Upper lobe of left lung (tissue), 6 donors: ENCODE measurements at regions not wholly inside any gene's neighbourhood (a gene's known extent, or its start where the extent isn't known, plus 50 kb on each side); places are given as distances from the start of the nearest gene placed in this dataset.

Experiments used
- ATAC-seq, 2 donors: fragments of 200-7000 bp; cut with Tn5 transposase; one replicate each; pipeline ENCODE4 v1.9.1; 2022; ENCODE audit warnings: mild to moderate bottlenecking in 2 of 2, moderate library complexity in 2 of 2; ENCODE audit not compliant: low FRiP score in 2 of 2
- DNase-seq, 2 donors: peaks; one replicate each; pipeline ENCODE4 v3.0.0-alpha.2; 2019 to 2020
- H3K27ac ChIP-seq, 4 donors: fragments of 200-600 bp; sonication (generic); one replicate each; pipeline ENCODE4 v1.5.1; 2016 to 2019
- H3K27me3 ChIP-seq, 4 donors: fragments of 200-600 bp; sonication (generic); one replicate each; pipeline ENCODE4 v1.5.1; 2017 to 2019
- H3K36me3 ChIP-seq, 4 donors: fragments of 200-600 bp; sonication (generic); one replicate each; pipeline ENCODE4 v1.5.1; 2016 to 2019
- H3K4me1 ChIP-seq, 4 donors: fragments of 200-600 bp; sonication (generic); one replicate each; pipeline ENCODE4 v1.5.1; 2018 to 2019
- H3K4me3 ChIP-seq, 4 donors: fragments of 200-600 bp; sonication (generic); one replicate each; pipeline ENCODE4 v1.5.1; 2017 to 2019; ENCODE audit warnings: mild to moderate bottlenecking in 2 of 4, moderate library complexity in 1 of 4
- H3K9me3 ChIP-seq, 4 donors: fragments of 200-600 bp; sonication (generic); one replicate each; pipeline ENCODE4 v1.5.1; 2018 to 2019
- EP300 ChIP-seq, 4 donors: sonication (generic); formaldehyde crosslinking; IDR thresholded peaks; one replicate each; pipeline ENCODE4 v1.5.1; 2017; ENCODE audit warnings: antibody characterized with exemption in 4 of 4, control low read depth in 2 of 4
- POLR2A ChIP-seq, 4 donors: fragments of 450-650 bp; IDR thresholded peaks; one replicate each; pipeline ENCODE4 v1.5.1; 2016 to 2017; ENCODE audit warnings: antibody characterized with exemption in 4 of 4, mild to moderate bottlenecking in 2 of 4
- POLR2AphosphoS5 ChIP-seq, 2 donors: sonication (generic); formaldehyde crosslinking; IDR thresholded peaks; one replicate each; pipeline ENCODE4 v1.5.1; 2017; ENCODE audit warnings: antibody characterized with exemption in 2 of 2
- WGBS, 2 donors: methylation state at CpG; one replicate each; pipeline ENCODE4 v1.1.5; 2017 to 2018; 5-methylcytosine and 5-hydroxymethylcytosine counted together
- TF ChIP-seq, protein P1 (sequence below), 6 experiments: fragments of 450-650 bp in 4 of 6; fragments of 200-600 bp in 2 of 6; sonication (generic) in 2 of 6; IDR thresholded peaks; one replicate each; pipeline ENCODE4 v1.5.1; 2016 to 2019; ENCODE audit warnings: antibody characterized with exemption in 6 of 6
- donor health status: DM: no; HTN: no; CAD: no; lungs with moderate emphysema.
- donor health status: DM: no; HTN: yes; CAD: no; lungs with severe emphysema.

DNA sequence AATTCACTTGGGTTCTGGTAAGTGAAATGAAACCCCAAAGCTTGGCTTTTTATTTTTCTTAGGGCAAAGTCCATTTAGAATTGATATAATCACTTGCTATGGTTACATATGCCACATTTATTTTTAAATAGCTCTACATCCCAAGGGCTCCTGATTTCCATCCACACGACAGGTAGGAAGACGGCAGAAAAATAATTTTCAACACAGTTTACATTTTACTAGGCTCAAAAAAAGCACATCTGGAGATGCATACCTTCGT is 95.0 kb upstream of the EFNA5 start:
- H3K9me3 ChIP-seq, result no peaks in the 10 kb centered on the region
- DNase-seq, result no peak
- H3K27me3 ChIP-seq, result no peaks in the 10 kb centered on the region
- no peaks in the 10 kb centered on the region for H3K4me1 ChIP-seq
- H3K27ac ChIP-seq, result no peak overlapping the region
- WGBS, 2 donors, result 53 to 76% methylated on average over 3 of the region's 3 CpGs
- TF ChIP-seq, protein P1, sequence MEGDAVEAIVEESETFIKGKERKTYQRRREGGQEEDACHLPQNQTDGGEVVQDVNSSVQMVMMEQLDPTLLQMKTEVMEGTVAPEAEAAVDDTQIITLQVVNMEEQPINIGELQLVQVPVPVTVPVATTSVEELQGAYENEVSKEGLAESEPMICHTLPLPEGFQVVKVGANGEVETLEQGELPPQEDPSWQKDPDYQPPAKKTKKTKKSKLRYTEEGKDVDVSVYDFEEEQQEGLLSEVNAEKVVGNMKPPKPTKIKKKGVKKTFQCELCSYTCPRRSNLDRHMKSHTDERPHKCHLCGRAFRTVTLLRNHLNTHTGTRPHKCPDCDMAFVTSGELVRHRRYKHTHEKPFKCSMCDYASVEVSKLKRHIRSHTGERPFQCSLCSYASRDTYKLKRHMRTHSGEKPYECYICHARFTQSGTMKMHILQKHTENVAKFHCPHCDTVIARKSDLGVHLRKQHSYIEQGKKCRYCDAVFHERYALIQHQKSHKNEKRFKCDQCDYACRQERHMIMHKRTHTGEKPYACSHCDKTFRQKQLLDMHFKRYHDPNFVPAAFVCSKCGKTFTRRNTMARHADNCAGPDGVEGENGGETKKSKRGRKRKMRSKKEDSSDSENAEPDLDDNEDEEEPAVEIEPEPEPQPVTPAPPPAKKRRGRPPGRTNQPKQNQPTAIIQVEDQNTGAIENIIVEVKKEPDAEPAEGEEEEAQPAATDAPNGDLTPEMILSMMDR (IDR thresholded peaks at IDR 0.05), result no peak
- no peak for TF ChIP-seq POLR2A (IDR thresholded peaks at IDR 0.05)
- H3K36me3 ChIP-seq, result no peaks in the 10 kb centered on the region
- no peak overlapping the region for H3K4me3 ChIP-seq
- ATAC-seq, result no peak

DNA sequence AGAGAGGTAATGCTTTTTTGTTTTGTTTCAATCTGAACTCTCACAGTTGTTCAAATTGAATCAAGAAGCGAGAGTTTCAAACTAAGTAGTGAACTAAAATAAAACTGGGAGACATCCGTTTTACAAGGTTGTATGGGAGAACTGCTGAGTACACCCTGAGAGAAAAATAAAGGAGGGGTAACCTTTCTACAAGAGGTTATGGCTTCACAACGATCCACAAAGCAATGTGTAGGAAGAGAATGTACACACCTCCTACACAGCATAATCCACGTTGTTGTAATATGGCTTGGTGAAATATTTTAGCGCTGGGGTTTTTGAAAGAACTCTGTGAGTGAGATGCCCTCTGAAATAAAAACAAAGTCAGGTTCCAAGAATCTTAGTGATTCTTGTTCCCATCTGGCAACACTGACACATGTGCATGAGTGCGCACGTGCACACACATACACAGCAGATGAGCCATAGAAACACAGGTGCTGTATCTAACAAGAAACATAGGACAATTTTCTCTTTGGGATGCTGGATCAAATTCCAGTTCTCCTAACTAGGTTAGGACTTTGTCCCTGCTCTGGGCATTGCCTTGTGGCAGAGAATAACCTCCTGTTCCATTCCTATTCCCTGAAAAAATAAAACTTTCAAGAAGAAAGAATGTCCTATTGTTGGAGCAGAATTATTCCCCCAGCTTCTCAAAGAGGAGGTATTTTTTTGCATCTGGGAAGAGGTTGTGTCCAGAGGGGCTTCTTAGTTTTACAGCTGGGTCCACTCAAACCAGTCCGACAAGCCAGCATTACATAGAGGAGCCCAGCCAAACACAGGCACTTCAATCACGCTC is 94.5 kb upstream of the EFNA5 start:
- DNase-seq, result no peak

DNA sequence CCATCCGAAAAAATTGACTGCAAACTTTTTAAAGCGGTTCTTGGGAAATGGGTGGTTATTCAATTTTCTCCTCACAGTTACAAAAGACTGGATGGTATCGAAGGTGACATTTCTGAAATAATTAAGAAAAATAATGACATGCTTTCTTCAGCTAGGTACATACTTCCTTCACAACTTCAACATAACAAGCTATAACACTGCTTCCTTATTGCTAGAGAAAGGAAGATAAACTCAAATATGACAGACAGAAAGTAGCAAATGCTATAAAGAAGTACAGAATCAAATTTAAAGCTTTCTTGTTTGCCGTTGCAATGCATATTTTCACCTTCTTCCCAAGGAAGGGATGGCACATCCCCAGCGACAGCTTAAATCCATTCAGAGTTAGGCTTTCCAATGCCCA is 93.5 kb upstream of the EFNA5 start:
- TF ChIP-seq EP300 (IDR thresholded peaks at IDR 0.05) (no peak), POLR2AphosphoS5 (IDR thresholded peaks at IDR 0.05) (no peak), POLR2A (IDR thresholded peaks at IDR 0.05) (no peak)
- TF ChIP-seq, protein P1 (IDR thresholded peaks at IDR 0.05), result no peak
- Histone ChIP-seq H3K9me3 (no peaks in the 10 kb centered on the region), H3K4me1 (no peaks in the 10 kb centered on the region), H3K36me3 (no peaks in the 10 kb centered on the region), H3K27ac (no peak overlapping the region), H3K4me3 (no peak overlapping the region), H3K27me3 (no peaks in the 10 kb centered on the region)
- ATAC-seq, result no peak
- no peak for DNase-seq
- WGBS, 2 donors, result 90 to 94% methylated on average over 5 of the region's 5 CpGs

More for the DNA sequence above, 94.5 kb upstream of the EFNA5 start:
- TF ChIP-seq, protein P1 (IDR thresholded peaks at IDR 0.05), result no peak
- TF ChIP-seq EP300 (IDR thresholded peaks at IDR 0.05), result no peak
- TF ChIP-seq POLR2AphosphoS5 (IDR thresholded peaks at IDR 0.05), result no peak
- no peak for TF ChIP-seq POLR2A (IDR thresholded peaks at IDR 0.05)
- Histone ChIP-seq H3K27ac (no peak overlapping the region), H3K4me1 (no peaks in the 10 kb centered on the region), H3K9me3 (no peaks in the 10 kb centered on the region), H3K4me3 (no peak overlapping the region), H3K36me3 (no peaks in the 10 kb centered on the region), H3K27me3 (no peaks in the 10 kb centered on the region)
- no peak for ATAC-seq
- 77 to 83% methylated on average over 9 of the region's 9 CpGs for WGBS, 2 donors

DNA sequence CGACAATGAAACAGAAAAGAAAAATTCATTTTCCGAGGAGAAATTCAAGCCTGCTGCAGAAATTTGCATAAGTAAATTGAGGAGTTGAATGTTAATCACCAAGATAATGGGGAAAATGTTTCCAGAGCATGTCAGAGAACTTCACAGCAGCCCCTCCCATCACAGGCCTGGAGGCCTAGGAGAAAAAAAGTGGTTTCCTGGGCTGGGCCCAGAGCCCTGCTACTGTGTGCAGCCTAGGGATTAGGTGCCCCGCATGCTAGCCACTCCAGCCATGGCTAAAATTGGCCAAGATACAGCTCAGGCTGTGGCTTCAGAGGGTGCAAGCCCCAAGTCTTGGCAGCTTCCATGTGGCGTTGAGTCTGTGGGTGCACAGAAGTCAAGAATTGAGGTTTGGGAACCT is 82.7 kb upstream of the EFNA5 start:
- Histone ChIP-seq H3K36me3 (no peaks in the 10 kb centered on the region), H3K4me1 (no peaks in the 10 kb centered on the region), H3K27ac (no peak overlapping the region), H3K4me3 (no peak overlapping the region), H3K9me3 (no peaks in the 10 kb centered on the region), H3K27me3 (no peaks in the 10 kb centered on the region)
- DNase-seq (no peak), ATAC-seq (no peak)
- TF ChIP-seq POLR2A (IDR thresholded peaks at IDR 0.05) (no peak), POLR2AphosphoS5 (IDR thresholded peaks at IDR 0.05) (no peak), EP300 (IDR thresholded peaks at IDR 0.05) (no peak)
- TF ChIP-seq, protein P1 (IDR thresholded peaks at IDR 0.05), result no peak
- WGBS, 2 donors, result 94 to 95% methylated on average over 3 to 4 of the region's 4 CpGs
